ENCODE measurements at regions not wholly inside any gene's neighbourhood (a gene's known extent, or its start where the extent isn't known, plus 50 kb on each side); places are given as distances from the start of the nearest gene placed in this dataset.

DNA sequence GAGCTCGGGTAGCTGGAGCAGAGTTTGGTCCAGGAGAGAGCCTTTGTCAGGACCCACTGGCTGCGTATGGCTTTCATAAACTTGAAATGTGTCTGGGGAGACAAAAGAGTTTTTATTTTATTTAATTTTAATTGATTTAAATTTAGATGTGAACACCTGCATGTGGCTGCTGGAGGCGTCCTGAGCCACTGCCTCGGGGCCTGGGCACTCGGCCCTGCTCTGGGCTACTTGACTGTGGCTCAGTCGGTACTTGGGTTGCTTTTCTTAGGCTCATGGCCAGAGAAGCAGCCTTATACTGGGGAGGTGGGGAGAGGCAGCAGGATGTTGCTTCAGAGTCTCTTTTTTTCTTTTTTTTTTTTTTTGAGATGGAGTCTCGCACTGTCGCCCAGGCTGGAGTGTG is 661.8 kb upstream of the HS6ST1 start:
- TF ChIP-seq EZH2phosphoT487 (IDR thresholded peaks at IDR 0.05; ENCODE audit: borderline replicate concordance, low read length) (no peak), CTCF (conservative IDR thresholded peaks at IDR 0.05; ENCODE audit: low read depth, low read length) (no peak)
